ENCODE measurements at regions not wholly inside any gene's neighbourhood (a gene's known extent, or its start where the extent isn't known, plus 50 kb on each side); places are given as distances from the start of the nearest gene placed in this dataset.

- no peak for ATAC-seq
- Mint-ChIP-seq H3K4me3 (no peak overlapping the region), H3K27me3 (no peaks in the 10 kb centered on the region)
Measured at GRCh38 chr2:81087646-81088045, 783.1 kb upstream of the LRRTM1 start.

GRCh38 chr2:81084101-81084500 lies 779.5 kb upstream of the LRRTM1 start:
- peaks cover 3 to 37% (median 14%) of the 10 kb centered on the region in 9 donors for H3K9me3 Mint-ChIP-seq
- peaks cover 0 to 6% (median 0%) of the 10 kb centered on the region in 3 donors for H3K36me3 Mint-ChIP-seq
- no peak for ATAC-seq
- H3K27ac Mint-ChIP-seq, result no peak overlapping the region
- no peak for DNase-seq
- H3K4me1 Mint-ChIP-seq, result no peaks in the 10 kb centered on the region
- no peak overlapping the region for H3K4me3 Mint-ChIP-seq
- H3K27me3 Mint-ChIP-seq, result no peaks in the 10 kb centered on the region
- POLR2A ChIA-PET, result no interaction called here

More at GRCh38 chr2:81087646-81088045, 783.1 kb upstream of the LRRTM1 start:
- peaks cover 0 to 10% (median 0%) of the 10 kb centered on the region in 3 donors for H3K36me3 Mint-ChIP-seq
- DNase-seq, result no peak
- no peak overlapping the region for H3K27ac Mint-ChIP-seq
- no peaks in the 10 kb centered on the region for H3K4me1 Mint-ChIP-seq
- POLR2A ChIA-PET, result no interaction called here
- H3K9me3 Mint-ChIP-seq, result peaks cover 6 to 32% (median 13%) of the 10 kb centered on the region in 9 donors

GRCh38 chr2:81078631-81079030 lies 774.1 kb upstream of the LRRTM1 start:
- Mint-ChIP-seq H3K36me3 (no peaks in the 10 kb centered on the region), H3K9me3 (peaks cover 0 to 39% (median 7%) of the 10 kb centered on the region in 9 donors), H3K27ac (no peak overlapping the region), H3K27me3 (no peaks in the 10 kb centered on the region), H3K4me1 (no peaks in the 10 kb centered on the region), H3K4me3 (no peak overlapping the region)
- DNase-seq, result no peak
- no peak for ATAC-seq
- POLR2A ChIA-PET, result no interaction called here

GRCh38 chr2:81078102-81078501 lies 773.5 kb upstream of the LRRTM1 start:
- peaks cover 0 to 36% (median 7%) of the 10 kb centered on the region in 9 donors for H3K9me3 Mint-ChIP-seq
- no peak for DNase-seq
- no peak overlapping the region for H3K4me3 Mint-ChIP-seq
- H3K36me3 Mint-ChIP-seq, result no peaks in the 10 kb centered on the region
- POLR2A ChIA-PET, result no interaction called here
- H3K4me1 Mint-ChIP-seq, result no peaks in the 10 kb centered on the region
- ATAC-seq, result no peak
- no peak overlapping the region for H3K27ac Mint-ChIP-seq
- H3K27me3 Mint-ChIP-seq, result no peaks in the 10 kb centered on the region

GRCh38 chr2:81077396-81077795 lies 772.8 kb upstream of the LRRTM1 start:
- Mint-ChIP-seq H3K4me3 (no peak overlapping the region), H3K27me3 (no peaks in the 10 kb centered on the region), H3K9me3 (peaks cover 0 to 29% (median 8%) of the 10 kb centered on the region in 9 donors), H3K4me1 (no peaks in the 10 kb centered on the region), H3K36me3 (no peaks in the 10 kb centered on the region), H3K27ac (no peak overlapping the region)
- DNase-seq (no peak), ATAC-seq (no peak)
- POLR2A ChIA-PET, result no interaction called here

DNA sequence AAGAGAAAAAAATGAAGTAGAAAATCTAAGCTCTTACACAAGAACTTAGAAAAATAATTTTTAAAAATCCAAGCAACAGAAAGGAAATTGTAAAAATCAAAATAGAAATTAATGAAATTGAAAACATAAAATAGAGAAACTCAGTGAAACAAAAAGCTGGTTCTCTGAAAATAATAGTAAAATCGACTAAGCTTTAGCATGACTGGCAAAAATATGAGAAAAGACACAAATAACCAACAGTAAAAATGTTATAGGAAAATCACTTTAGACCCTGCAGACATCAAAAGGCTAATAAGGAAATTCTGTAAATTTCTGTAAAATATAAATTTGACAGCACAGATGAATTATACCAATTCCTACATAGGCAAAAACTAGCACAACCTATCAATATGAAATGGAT lies 768.9 kb upstream of the LRRTM1 start:
- H3K27me3 Mint-ChIP-seq, result no peaks in the 10 kb centered on the region
- H3K4me1 Mint-ChIP-seq, result no peaks in the 10 kb centered on the region
- no peak overlapping the region for H3K4me3 Mint-ChIP-seq
- ATAC-seq (no peak), DNase-seq (no peak)
- H3K36me3 Mint-ChIP-seq, result no peaks in the 10 kb centered on the region
- H3K27ac Mint-ChIP-seq, result no peak overlapping the region
- POLR2A ChIA-PET, result no interaction called here
- H3K9me3 Mint-ChIP-seq, result peaks cover 0 to 19% (median 6%) of the 10 kb centered on the region in 9 donors

- DNase-seq, result no peak
- POLR2A ChIA-PET, result no interaction called here
- Mint-ChIP-seq H3K27ac (no peak overlapping the region), H3K9me3 (peaks cover 8 to 24% (median 13%) of the 10 kb centered on the region in 9 donors), H3K36me3 (peaks cover 0 to 5% (median 0%) of the 10 kb centered on the region in 3 donors), H3K27me3 (no peaks in the 10 kb centered on the region), H3K4me1 (no peaks in the 10 kb centered on the region), H3K4me3 (no peak overlapping the region)
- no peak for ATAC-seq
Measured at GRCh38 chr2:81068144-81068543, 763.6 kb upstream of the LRRTM1 start.

DNA sequence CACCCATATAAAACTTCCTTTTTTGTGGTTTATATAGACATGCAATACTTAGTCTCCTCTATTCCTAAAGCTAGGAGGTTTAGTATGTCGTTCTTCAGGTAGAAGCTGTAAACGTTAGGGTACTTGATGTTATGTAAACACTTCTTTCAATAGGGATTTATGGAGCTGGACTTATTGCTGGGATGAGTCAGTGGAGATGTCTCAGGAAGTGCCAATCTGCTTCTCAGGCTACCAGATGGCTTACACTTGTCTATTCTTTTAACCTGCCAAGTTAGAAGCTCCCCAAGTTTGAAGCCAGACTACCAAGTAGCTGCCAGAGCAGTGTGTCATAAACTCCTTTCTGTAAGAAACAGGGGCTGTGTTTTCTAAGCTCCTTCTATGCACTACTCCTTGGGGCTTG lies 756.5 kb upstream of the LRRTM1 start:
- no peak for DNase-seq
- Mint-ChIP-seq H3K27ac (no peak overlapping the region), H3K4me1 (no peaks in the 10 kb centered on the region), H3K4me3 (no peak overlapping the region), H3K36me3 (peaks cover 0 to 9% (median 0%) of the 10 kb centered on the region in 3 donors), H3K9me3 (peaks cover 11 to 30% (median 16%) of the 10 kb centered on the region in 9 donors), H3K27me3 (no peaks in the 10 kb centered on the region)
- POLR2A ChIA-PET, result no interaction called here
- ATAC-seq, result no peak

DNA sequence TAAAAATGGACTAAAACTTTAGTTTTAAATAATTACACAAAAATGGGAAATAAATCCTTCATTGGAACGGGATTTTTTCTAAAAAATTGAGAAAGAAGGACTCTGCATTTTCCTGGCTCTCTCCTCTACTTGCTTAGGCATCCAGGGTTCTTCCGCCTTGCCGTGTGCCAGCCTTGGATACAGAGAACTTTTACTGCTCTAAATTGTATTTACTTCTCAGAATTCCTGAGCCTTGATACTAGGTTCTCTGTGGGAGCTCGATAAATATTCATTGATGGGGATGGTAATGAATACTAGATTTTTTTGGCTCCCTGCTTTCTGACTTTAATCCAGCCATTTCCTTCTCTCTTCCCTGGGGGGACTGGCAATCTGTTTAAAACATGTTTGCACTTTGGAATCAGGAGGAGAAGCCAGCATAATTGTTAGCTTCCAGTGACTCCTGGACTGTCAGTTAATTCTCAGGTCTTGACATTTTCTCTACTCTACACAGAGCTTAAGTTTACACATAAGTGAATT lies 746.1 kb upstream of the LRRTM1 start:
- Mint-ChIP-seq H3K27me3 (no peaks in the 10 kb centered on the region), H3K4me1 (no peaks in the 10 kb centered on the region), H3K4me3 (no peak overlapping the region), H3K27ac (no peak overlapping the region), H3K9me3 (peaks cover 10 to 42% (median 23%) of the 10 kb centered on the region in 9 donors), H3K36me3 (peaks cover 0 to 7% (median 0%) of the 10 kb centered on the region in 3 donors)
- ATAC-seq, result no peak
- no peak for DNase-seq
- POLR2A ChIA-PET, result no interaction called here

- H3K4me3 Mint-ChIP-seq, result no peak overlapping the region
- ATAC-seq (no peak), DNase-seq (no peak)
- H3K27ac Mint-ChIP-seq, result no peak overlapping the region
- H3K27me3 Mint-ChIP-seq, result no peaks in the 10 kb centered on the region
- H3K36me3 Mint-ChIP-seq, result peaks cover 0 to under 1% (median 0%) of the 10 kb centered on the region in 3 donors
- POLR2A ChIA-PET, result no interaction called here
- no peaks in the 10 kb centered on the region for H3K4me1 Mint-ChIP-seq
- H3K9me3 Mint-ChIP-seq, result peaks cover 2 to 41% (median 10%) of the 10 kb centered on the region in 9 donors
Measured at GRCh38 chr2:81043681-81044080, 739.1 kb upstream of the LRRTM1 start.

GRCh38 chr2:81007104-81007503 lies 702.6 kb upstream of the LRRTM1 start:
- no peak overlapping the region for H3K4me3 Mint-ChIP-seq
- DNase-seq (no peak), ATAC-seq (no peak)
- H3K4me1 Mint-ChIP-seq, result no peaks in the 10 kb centered on the region
- no peaks in the 10 kb centered on the region for H3K27me3 Mint-ChIP-seq
- H3K27ac Mint-ChIP-seq, result no peak overlapping the region
- POLR2A ChIA-PET, result no interaction called here
- H3K36me3 Mint-ChIP-seq, result peaks cover 0 to 9% (median 0%) of the 10 kb centered on the region in 3 donors
- H3K9me3 Mint-ChIP-seq, result peaks cover 3 to 41% (median 14%) of the 10 kb centered on the region in 9 donors

- DNase-seq (no peak), ATAC-seq (no peak)
- Mint-ChIP-seq H3K9me3 (peaks cover 9 to 63% (median 38%) of the 10 kb centered on the region in 9 donors), H3K4me1 (no peaks in the 10 kb centered on the region), H3K27ac (no peak overlapping the region), H3K4me3 (no peak overlapping the region), H3K27me3 (no peaks in the 10 kb centered on the region), H3K36me3 (peaks cover 0 to 13% (median 0%) of the 10 kb centered on the region in 3 donors)
- POLR2A ChIA-PET, result no interaction called here
Measured at GRCh38 chr2:81002906-81003305, 698.4 kb upstream of the LRRTM1 start.

DNA sequence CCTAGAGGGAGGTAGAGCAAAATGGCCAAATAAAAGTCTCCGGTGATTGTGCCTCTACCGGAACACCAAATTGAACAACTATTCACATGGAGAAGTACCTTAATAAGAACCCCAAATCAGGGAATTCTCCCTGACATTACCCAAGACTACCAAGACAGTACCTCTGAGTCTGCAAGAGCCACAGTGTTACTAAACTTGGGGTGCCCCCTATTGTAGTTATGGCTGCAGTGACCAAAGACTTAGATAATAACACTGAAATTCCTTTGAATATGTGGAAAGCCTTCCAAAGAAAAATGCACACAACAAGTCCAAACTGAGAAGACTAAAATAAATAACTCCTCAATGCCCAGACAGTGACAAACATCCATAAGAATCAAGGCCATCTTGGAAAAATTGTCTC lies 682.9 kb upstream of the LRRTM1 start:
- Mint-ChIP-seq H3K27me3 (no peaks in the 10 kb centered on the region), H3K4me3 (no peak overlapping the region), H3K9me3 (peaks cover 3 to 46% (median 26%) of the 10 kb centered on the region in 9 donors), H3K4me1 (no peaks in the 10 kb centered on the region), H3K27ac (no peak overlapping the region), H3K36me3 (peaks cover 0 to 12% (median 0%) of the 10 kb centered on the region in 3 donors)
- DNase-seq, result no peak
- no peak for ATAC-seq
- POLR2A ChIA-PET, result no interaction called here

DNA sequence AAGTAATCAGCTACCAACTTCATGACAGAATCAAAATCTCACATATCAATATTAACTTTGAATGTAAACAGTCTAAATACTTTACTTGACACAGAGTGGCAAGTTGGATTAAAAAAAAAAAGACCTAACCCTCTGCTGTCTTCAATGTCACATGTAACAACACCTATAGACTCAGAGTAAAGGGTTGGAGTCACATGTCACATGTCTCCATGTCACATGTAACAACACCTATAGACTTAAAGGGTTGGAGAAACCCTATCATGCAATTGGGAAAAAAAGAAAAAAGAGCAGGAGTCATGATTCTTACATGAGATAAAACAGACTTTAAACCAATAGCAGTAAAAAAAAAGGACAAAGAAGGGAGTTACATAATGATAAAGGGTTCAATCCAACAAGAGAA lies 665.3 kb upstream of the LRRTM1 start:
- POLR2A ChIA-PET, result no interaction called here
- no peaks in the 10 kb centered on the region for H3K27me3 Mint-ChIP-seq
- no peak overlapping the region for H3K4me3 Mint-ChIP-seq
- H3K4me1 Mint-ChIP-seq, result no peaks in the 10 kb centered on the region
- ATAC-seq, result no peak
- peaks cover 7 to 71% (median 41%) of the 10 kb centered on the region in 9 donors for H3K9me3 Mint-ChIP-seq
- no peak for DNase-seq
- H3K27ac Mint-ChIP-seq, result no peak overlapping the region
- H3K36me3 Mint-ChIP-seq, result peaks cover 0 to 14% (median 0%) of the 10 kb centered on the region in 3 donors

Data from naive thymus-derived CD8-positive, alpha-beta T cell (primary cell).